Ascending aorta (tissue), 2 donors: ENCODE measurements at regions not wholly inside any gene's neighbourhood (a gene's known extent, or its start where the extent isn't known, plus 50 kb on each side); places are given as distances from the start of the nearest gene placed in this dataset.

ENCODE experiments used
- DNase-seq, 2 donors: peaks; one replicate each; pipeline ENCODE4 v3.0.0-alpha.2; 2019; ENCODE audit warnings: low spot score in 2 of 2
- H3K27ac ChIP-seq, 2 donors: fragments of 200-600 bp; sonication (generic); one replicate each; pipeline ENCODE4 v1.5.1; 2016 to 2017; ENCODE audit warnings: mild to moderate bottlenecking in 1 of 2
- H3K27me3 ChIP-seq: fragments of 200-600 bp; sonication (generic); one replicate; pipeline ENCODE4 v1.5.1; 2017
- H3K36me3 ChIP-seq, 2 donors: fragments of 200-600 bp; sonication (generic); one replicate each; pipeline ENCODE4 v1.5.1; 2016
- H3K4me1 ChIP-seq, 2 donors: fragments of 200-600 bp; sonication (generic); one replicate each; pipeline ENCODE4 v1.5.1; 2016 to 2017; ENCODE audit warnings: mild to moderate bottlenecking in 1 of 2
- H3K4me3 ChIP-seq, 2 donors: fragments of 200-600 bp; sonication (generic); one replicate each; pipeline ENCODE4 v1.5.1; 2016 to 2017; ENCODE audit warnings: mild to moderate bottlenecking in 1 of 2
- H3K9me3 ChIP-seq, 2 donors: fragments of 200-600 bp; sonication (generic); one replicate each; pipeline ENCODE4 v1.5.1; 2016
- CTCF ChIP-seq, 3 experiments: fragments of 200-600 bp in 2 of 3; fragments of 450-650 bp in 1 of 3; sonication (generic) in 2 of 3; IDR thresholded peaks; one replicate each; pipeline ENCODE4 v1.5.1; 2016 to 2019; ENCODE audit warnings: antibody characterized with exemption in 3 of 3, mild to moderate bottlenecking in 1 of 3, moderate library complexity in 1 of 3
- intact Hi-C: fragments of 100-400 bp; cut with DNase I; formaldehyde crosslinking; loops from one replicate; pipeline ENCODE4 v1.15.1; 2023

GRCh38 chr14:100010679-100011078, 54.5 kb upstream of the EVL start:
- H3K4me3 ChIP-seq: no peak overlapping the region
- H3K4me1 ChIP-seq: no peaks in the 10 kb centered on the region
- intact Hi-C loops: no loop called here
- H3K27me3 ChIP-seq: no peaks in the 10 kb centered on the region
- H3K27ac ChIP-seq: no peak overlapping the region
- DNase-seq: no peak
- no peaks in the 10 kb centered on the region for H3K9me3 ChIP-seq
- no peaks in the 10 kb centered on the region for H3K36me3 ChIP-seq
- no peak for TF ChIP-seq CTCF (IDR thresholded peaks at IDR 0.05)

DNA sequence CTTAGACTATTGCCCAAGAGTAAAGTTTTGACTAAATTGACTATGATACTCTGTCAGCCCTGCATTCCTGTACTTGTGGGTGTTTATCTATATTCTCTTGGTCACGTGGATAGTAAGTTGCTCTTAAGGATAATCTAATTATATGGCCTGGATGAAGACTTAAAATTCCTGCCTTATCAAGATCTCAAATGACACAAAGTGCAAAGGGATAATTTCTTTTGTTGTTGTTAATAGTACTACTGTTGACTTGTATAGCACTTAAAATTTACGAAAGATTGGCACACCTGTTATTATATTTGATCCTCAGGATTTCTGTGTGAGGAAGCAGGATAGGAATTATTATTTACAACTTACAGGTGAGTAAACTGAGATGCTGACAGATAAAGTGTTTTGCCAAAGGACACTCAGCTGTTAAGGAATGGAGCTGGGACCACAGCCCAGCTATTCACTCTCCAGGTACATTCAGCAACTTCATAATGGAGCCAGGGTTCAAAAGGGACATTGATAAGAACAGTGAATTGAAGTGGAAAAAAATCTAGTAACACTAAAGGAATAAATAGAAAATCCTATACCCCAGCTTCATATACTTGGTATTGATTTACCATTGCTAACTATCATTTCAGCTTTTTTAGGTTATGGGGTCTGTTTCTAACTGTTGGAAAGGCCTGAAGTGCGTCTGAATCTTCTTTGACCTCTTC, 53.4 kb upstream of the EVL start:
- Histone ChIP-seq H3K27ac (no peak overlapping the region), H3K4me1 (no peaks in the 10 kb centered on the region), H3K9me3 (no peaks in the 10 kb centered on the region), H3K4me3 (no peak overlapping the region), H3K27me3 (no peaks in the 10 kb centered on the region), H3K36me3 (no peaks in the 10 kb centered on the region)
- intact Hi-C loops: no loop called here
- TF ChIP-seq CTCF (IDR thresholded peaks at IDR 0.05): no peak
- DNase-seq: no peak

GRCh38 chr14:100012478-100013327, 52.5 kb upstream of the EVL start:
- no peak for DNase-seq
- H3K27me3 ChIP-seq: no peaks in the 10 kb centered on the region

DNA sequence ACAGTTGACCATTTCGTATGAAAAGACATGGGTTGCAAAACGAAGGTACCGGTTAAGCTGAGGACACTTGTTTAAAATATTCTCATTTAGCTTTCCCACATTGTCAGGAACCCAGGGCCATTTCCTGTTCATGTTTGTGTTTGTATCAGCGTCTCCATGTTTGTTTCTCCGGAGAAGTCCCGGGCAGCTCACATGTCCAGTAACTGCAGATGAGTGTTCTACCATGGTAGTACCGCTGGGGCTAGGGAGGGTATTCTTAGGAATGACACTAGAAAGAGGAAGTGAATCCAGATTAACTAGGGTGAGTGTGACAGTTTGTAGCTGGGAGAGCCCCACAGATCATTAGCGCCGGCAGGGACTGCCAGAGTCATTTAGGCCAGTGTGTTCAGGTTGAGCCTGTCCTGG, 50.0 kb upstream of the EVL start:
- Histone ChIP-seq H3K4me3 (no peak overlapping the region), H3K27me3 (no peaks in the 10 kb centered on the region), H3K27ac (no peak overlapping the region), H3K9me3 (no peaks in the 10 kb centered on the region), H3K4me1 (no peaks in the 10 kb centered on the region), H3K36me3 (no peaks in the 10 kb centered on the region)
- intact Hi-C loops: no loop called here
- no peak for DNase-seq
- TF ChIP-seq CTCF (IDR thresholded peaks at IDR 0.05): no peak

More at GRCh38 chr14:100012478-100013327, 52.5 kb upstream of the EVL start:
- no peak for TF ChIP-seq CTCF (IDR thresholded peaks at IDR 0.05)
- H3K4me3 ChIP-seq: no peak overlapping the region
- intact Hi-C loops: no loop called here
- H3K27ac ChIP-seq: no peak overlapping the region
- H3K36me3 ChIP-seq: no peaks in the 10 kb centered on the region
- H3K4me1 ChIP-seq: no peaks in the 10 kb centered on the region
- H3K9me3 ChIP-seq: no peaks in the 10 kb centered on the region
